ENCODE measurements at regions not wholly inside any gene's neighbourhood (a gene's known extent, or its start where the extent isn't known, plus 50 kb on each side); places are given as distances from the start of the nearest gene placed in this dataset.

GRCh38 chr12:105581420-105581819, 250.9 kb downstream of the C12orf75 start:
- H3K4me3 ChIP-seq (ENCODE audit: low read length), result no peak overlapping the region
- DNase-seq (ENCODE audit: low read depth), result no peak
- TF ChIP-seq CTCF (conservative IDR thresholded peaks at IDR 0.05; ENCODE audit: low read length), result no peak

GRCh38 chr12:105585107-105585506, 254.6 kb downstream of the C12orf75 start:
- no peak for DNase-seq (ENCODE audit: low read depth)
- H3K4me3 ChIP-seq (ENCODE audit: low read length), result no peak overlapping the region
- no peak for TF ChIP-seq CTCF (conservative IDR thresholded peaks at IDR 0.05; ENCODE audit: low read length)

- TF ChIP-seq CTCF (conservative IDR thresholded peaks at IDR 0.05; ENCODE audit: low read length), result no peak
- no peak overlapping the region for H3K4me3 ChIP-seq (ENCODE audit: low read length)
- DNase-seq (ENCODE audit: low read depth), result no peak
These were observed 256.7 kb downstream of the C12orf75 start for GRCh38 chr12:105587237-105587636.

GRCh38 chr12:105588106-105588505, 257.6 kb downstream of the C12orf75 start:
- no peak overlapping the region for H3K4me3 ChIP-seq (ENCODE audit: low read length)
- no peak for TF ChIP-seq CTCF (conservative IDR thresholded peaks at IDR 0.05; ENCODE audit: low read length)
- DNase-seq (ENCODE audit: low read depth), result no peak

GRCh38 chr12:105590571-105590970, 260.1 kb downstream of the C12orf75 start:
- no peak for TF ChIP-seq CTCF (conservative IDR thresholded peaks at IDR 0.05; ENCODE audit: low read length)

GRCh38 chr12:105595440-105595839, 264.9 kb downstream of the C12orf75 start:
- TF ChIP-seq CTCF (conservative IDR thresholded peaks at IDR 0.05; ENCODE audit: low read length), result no peak
- no peak for DNase-seq (ENCODE audit: low read depth)
- no peak overlapping the region for H3K4me3 ChIP-seq (ENCODE audit: low read length)

More at GRCh38 chr12:105590571-105590970, 260.1 kb downstream of the C12orf75 start:
- H3K4me3 ChIP-seq (ENCODE audit: low read length), result no peak overlapping the region
- DNase-seq (ENCODE audit: low read depth), result no peak

- no peak for TF ChIP-seq CTCF (conservative IDR thresholded peaks at IDR 0.05; ENCODE audit: low read length)
- no peak for DNase-seq (ENCODE audit: low read depth)
- H3K4me3 ChIP-seq (ENCODE audit: low read length), result no peak overlapping the region
These were observed 266.2 kb downstream of the C12orf75 start for GRCh38 chr12:105596731-105597130.

Data from AG10803 (cell line).